ENCODE measurements at regions not wholly inside any gene's neighbourhood (a gene's known extent, or its start where the extent isn't known, plus 50 kb on each side); places are given as distances from the start of the nearest gene placed in this dataset.

DNA sequence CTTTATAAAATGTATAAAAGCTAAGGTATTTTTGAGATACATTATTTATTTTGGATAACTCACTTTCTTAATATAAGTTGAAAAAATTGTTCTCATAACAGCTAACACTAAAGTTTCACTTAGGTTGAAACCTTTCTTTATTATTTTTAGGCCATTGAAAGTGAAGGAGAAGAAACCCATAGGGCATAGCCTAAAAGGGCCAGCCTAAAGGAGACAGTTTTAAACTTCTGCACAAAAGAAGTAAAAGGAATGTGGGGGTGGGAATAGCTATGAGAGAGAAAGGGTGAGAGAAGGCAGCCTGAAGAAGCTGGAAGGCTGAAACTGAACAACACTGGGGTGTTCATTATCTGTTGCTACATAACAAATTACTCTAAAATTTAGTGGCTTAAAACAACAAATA is 57.6 kb upstream of the RAPGEF2 start:
- intact Hi-C loops (cut with micrococcal nuclease), result no loop called here
- no peak overlapping the region for H2AFZ ChIP-seq (ENCODE audit: low read length)
- no peaks in the 10 kb centered on the region for H3K79me2 ChIP-seq (ENCODE audit: low read length)
- no peak overlapping the region for H3K4me3 ChIP-seq (ENCODE audit: low read length)
- H3K27ac ChIP-seq (ENCODE audit: low read length), result no peak overlapping the region
- no peak for ATAC-seq
- no TSS peak for BruUV-seq (replicated peaks)
- no peaks in the 10 kb centered on the region for H3K27me3 ChIP-seq (ENCODE audit: low read length)
- H3K4me1 ChIP-seq (ENCODE audit: insufficient read depth, low read length), result no peaks in the 10 kb centered on the region
- ChIA-PET POLR2A (ENCODE audit: unreplicated experiment) (no interaction called here), CTCF (interaction anchor here (0.6 kb wide), 1 partner anchor 204 kb away, joined by 3 read pairs; no protein-coding TSS in a partner anchor)
- no peak overlapping the region for H3K4me2 ChIP-seq (ENCODE audit: low read length)
- TF ChIP-seq, protein P1, sequence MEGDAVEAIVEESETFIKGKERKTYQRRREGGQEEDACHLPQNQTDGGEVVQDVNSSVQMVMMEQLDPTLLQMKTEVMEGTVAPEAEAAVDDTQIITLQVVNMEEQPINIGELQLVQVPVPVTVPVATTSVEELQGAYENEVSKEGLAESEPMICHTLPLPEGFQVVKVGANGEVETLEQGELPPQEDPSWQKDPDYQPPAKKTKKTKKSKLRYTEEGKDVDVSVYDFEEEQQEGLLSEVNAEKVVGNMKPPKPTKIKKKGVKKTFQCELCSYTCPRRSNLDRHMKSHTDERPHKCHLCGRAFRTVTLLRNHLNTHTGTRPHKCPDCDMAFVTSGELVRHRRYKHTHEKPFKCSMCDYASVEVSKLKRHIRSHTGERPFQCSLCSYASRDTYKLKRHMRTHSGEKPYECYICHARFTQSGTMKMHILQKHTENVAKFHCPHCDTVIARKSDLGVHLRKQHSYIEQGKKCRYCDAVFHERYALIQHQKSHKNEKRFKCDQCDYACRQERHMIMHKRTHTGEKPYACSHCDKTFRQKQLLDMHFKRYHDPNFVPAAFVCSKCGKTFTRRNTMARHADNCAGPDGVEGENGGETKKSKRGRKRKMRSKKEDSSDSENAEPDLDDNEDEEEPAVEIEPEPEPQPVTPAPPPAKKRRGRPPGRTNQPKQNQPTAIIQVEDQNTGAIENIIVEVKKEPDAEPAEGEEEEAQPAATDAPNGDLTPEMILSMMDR (conservative IDR thresholded peaks at IDR 0.05; ENCODE audit: low read depth, low read length), result no peak
- TF ChIP-seq EZH2 (IDR thresholded peaks at IDR 0.05; ENCODE audit: low read length, unreplicated experiment), result no peak
- no peak for TF ChIP-seq EZH2phosphoT487 (IDR thresholded peaks at IDR 0.05; ENCODE audit: borderline replicate concordance, low read length)
- H3K9me3 ChIP-seq (ENCODE audit: low read length), result no peaks in the 10 kb centered on the region
- H3K9me2 ChIP-seq (replicated peaks; ENCODE audit: low read length), result no peaks in the 10 kb centered on the region
- no peak overlapping the region for H3K9ac ChIP-seq (ENCODE audit: low read length)
- H3F3A ChIP-seq (ENCODE audit: low read length, unreplicated experiment), result no peaks in the 10 kb centered on the region
- DNase-seq, result no peak
- no peaks in the 10 kb centered on the region for H4K20me1 ChIP-seq (ENCODE audit: low read length)
- no peaks in the 10 kb centered on the region for H3K36me3 ChIP-seq (ENCODE audit: low read depth, low read length)

DNA sequence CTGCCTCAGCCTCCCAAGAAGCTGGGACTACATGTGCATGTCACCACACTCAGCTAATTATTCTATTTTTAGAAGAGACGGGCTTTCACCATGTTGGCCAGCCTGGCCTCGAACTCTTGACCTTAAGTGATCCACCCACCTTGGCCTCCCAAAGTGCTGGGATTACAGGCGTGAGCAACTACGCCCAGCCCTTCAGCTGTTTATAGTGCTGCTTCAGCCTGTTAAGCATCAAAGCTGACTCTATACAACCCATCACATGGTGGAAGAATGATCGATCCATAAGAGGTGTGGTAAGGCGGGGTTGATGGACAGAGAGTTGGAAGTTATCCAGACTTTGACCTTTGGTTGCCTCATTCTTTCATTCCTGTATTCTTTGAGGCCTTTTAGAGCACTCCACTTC is 56.2 kb upstream of the RAPGEF2 start:
- H3F3A ChIP-seq (ENCODE audit: low read length, unreplicated experiment), result no peaks in the 10 kb centered on the region
- H3K9ac ChIP-seq (ENCODE audit: low read length), result no peak overlapping the region
- no peaks in the 10 kb centered on the region for H4K20me1 ChIP-seq (ENCODE audit: low read length)
- intact Hi-C loops (cut with micrococcal nuclease), result no loop called here
- H3K4me1 ChIP-seq (ENCODE audit: insufficient read depth, low read length), result no peaks in the 10 kb centered on the region; the same call in 1 of the 2 replicates
- H3K4me3 ChIP-seq (ENCODE audit: low read length), result no peak overlapping the region
- ChIA-PET CTCF (no interaction called here), POLR2A (ENCODE audit: unreplicated experiment) (no interaction called here)
- no peaks in the 10 kb centered on the region for H3K9me3 ChIP-seq (ENCODE audit: low read length)
- ATAC-seq, result no peak
- H3K79me2 ChIP-seq (ENCODE audit: low read length), result no peaks in the 10 kb centered on the region
- no peak overlapping the region for H3K4me2 ChIP-seq (ENCODE audit: low read length)
- no peaks in the 10 kb centered on the region for H3K27me3 ChIP-seq (ENCODE audit: low read length)
- TF ChIP-seq, protein P1 (conservative IDR thresholded peaks at IDR 0.05; ENCODE audit: low read depth, low read length), result no peak
- TF ChIP-seq EZH2 (IDR thresholded peaks at IDR 0.05; ENCODE audit: low read length, unreplicated experiment) (no peak), EZH2phosphoT487 (IDR thresholded peaks at IDR 0.05; ENCODE audit: borderline replicate concordance, low read length) (no peak)
- H3K36me3 ChIP-seq (ENCODE audit: low read depth, low read length), result no peaks in the 10 kb centered on the region
- H3K27ac ChIP-seq (ENCODE audit: low read length), result no peak overlapping the region
- BruUV-seq (replicated peaks), result no TSS peak
- no peaks in the 10 kb centered on the region for H3K9me2 ChIP-seq (replicated peaks; ENCODE audit: low read length)
- no peak for DNase-seq
- H2AFZ ChIP-seq (ENCODE audit: low read length), result no peak overlapping the region

DNA sequence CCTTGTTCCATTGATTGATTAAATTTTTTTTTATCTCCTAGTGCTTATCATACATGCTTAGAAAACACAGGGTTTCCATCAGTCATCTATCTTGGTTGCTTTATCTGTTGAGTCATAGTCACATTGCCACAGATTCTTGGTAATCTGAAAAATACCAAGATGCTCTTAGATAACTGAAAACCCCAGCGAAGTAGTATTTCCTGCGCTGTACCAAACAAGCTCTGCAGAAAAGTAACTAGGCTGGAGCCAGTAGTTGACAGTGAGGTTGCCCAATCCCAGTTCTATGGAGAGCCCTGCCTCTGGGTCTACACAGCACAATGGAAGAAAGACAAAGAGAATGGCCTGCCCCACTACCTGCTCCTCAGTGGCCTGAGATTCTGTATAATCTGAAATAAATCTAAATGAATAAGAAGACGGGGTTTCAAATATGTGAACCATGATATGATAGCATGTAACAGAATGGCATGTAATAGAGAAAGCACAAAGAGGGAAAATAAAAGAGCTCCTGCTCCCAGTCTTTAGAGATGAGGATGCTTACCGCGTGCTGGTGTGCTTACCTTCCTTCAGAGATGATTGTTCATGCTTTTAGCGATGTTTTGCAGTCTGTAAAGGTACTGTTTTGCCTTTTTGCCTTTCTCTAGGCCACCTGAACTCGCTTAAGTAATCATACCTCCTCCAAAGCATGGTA is 55.3 kb upstream of the RAPGEF2 start:
- intact Hi-C loops (cut with micrococcal nuclease), result no loop called here
- no peak overlapping the region for H3K4me3 ChIP-seq (ENCODE audit: low read length)
- H3K9ac ChIP-seq (ENCODE audit: low read length), result no peak overlapping the region
- no peaks in the 10 kb centered on the region for H4K20me1 ChIP-seq (ENCODE audit: low read length)
- DNase-seq, result no peak
- no peak for ATAC-seq
- no peak overlapping the region for H3K27ac ChIP-seq (ENCODE audit: low read length)
- no peaks in the 10 kb centered on the region for H3K27me3 ChIP-seq (ENCODE audit: low read length)
- H3K4me2 ChIP-seq (ENCODE audit: low read length), result peak overlapping the region; percentile 73
- no peaks in the 10 kb centered on the region for H3K36me3 ChIP-seq (ENCODE audit: low read depth, low read length)
- no peaks in the 10 kb centered on the region for H3K9me3 ChIP-seq (ENCODE audit: low read length)
- no TSS peak for BruUV-seq (replicated peaks)
- CTCF ChIA-PET, result no interaction called here
- POLR2A ChIA-PET (ENCODE audit: unreplicated experiment), result no interaction called here
- no peaks in the 10 kb centered on the region; the same call in 1 of the 2 replicates for H3K4me1 ChIP-seq (ENCODE audit: insufficient read depth, low read length)
- no peaks in the 10 kb centered on the region for H3F3A ChIP-seq (ENCODE audit: low read length, unreplicated experiment)
- no peaks in the 10 kb centered on the region for H3K79me2 ChIP-seq (ENCODE audit: low read length)
- no peak for TF ChIP-seq EZH2phosphoT487 (IDR thresholded peaks at IDR 0.05; ENCODE audit: borderline replicate concordance, low read length)
- TF ChIP-seq, protein P1 (conservative IDR thresholded peaks at IDR 0.05; ENCODE audit: low read depth, low read length), result no peak
- TF ChIP-seq EZH2 (IDR thresholded peaks at IDR 0.05; ENCODE audit: low read length, unreplicated experiment), result no peak
- H3K9me2 ChIP-seq (replicated peaks; ENCODE audit: low read length), result no peaks in the 10 kb centered on the region
- peak overlapping the region; percentile 72 for H2AFZ ChIP-seq (ENCODE audit: low read length)

All from PC-3 (cell line).